Stomach (tissue), 4 donors: ENCODE measurements at regions not wholly inside any gene's neighbourhood (a gene's known extent, or its start where the extent isn't known, plus 50 kb on each side); places are given as distances from the start of the nearest gene placed in this dataset.

Source experiments
- EP300 ChIP-seq: sonication (generic); formaldehyde crosslinking; IDR thresholded peaks from one replicate; pipeline ENCODE4 v1.6.1; 2017; ENCODE audit warnings: antibody characterized with exemption
- POLR2A ChIP-seq, 4 donors: fragments of 450-650 bp; IDR thresholded peaks; one replicate each; pipeline ENCODE4 v1.6.1; 2016; ENCODE audit warnings: antibody characterized with exemption in 4 of 4, control low read depth in 2 of 4, mild to moderate bottlenecking in 1 of 4, moderate library complexity in 1 of 4
- POLR2AphosphoS5 ChIP-seq, 3 donors: sonication (generic); formaldehyde crosslinking; IDR thresholded peaks; one replicate each; pipeline ENCODE4 v1.6.1; 2016; ENCODE audit warnings: antibody characterized with exemption in 3 of 3
- TF ChIP-seq, protein P1 (sequence below), 7 experiments: fragments of 450-650 bp in 4 of 7; fragments of 200-600 bp in 3 of 7; sonication (generic) in 3 of 7; IDR thresholded peaks; one replicate each; pipeline ENCODE4 v1.5.1; 2016 to 2019; ENCODE audit warnings: antibody characterized with exemption in 7 of 7, control low read depth in 2 of 7, mild to moderate bottlenecking in 1 of 7

- TF ChIP-seq POLR2AphosphoS5 (IDR thresholded peaks at IDR 0.05) (no peak), POLR2A (IDR thresholded peaks at IDR 0.05) (no peak), EP300 (no peak)
- TF ChIP-seq, protein P1, sequence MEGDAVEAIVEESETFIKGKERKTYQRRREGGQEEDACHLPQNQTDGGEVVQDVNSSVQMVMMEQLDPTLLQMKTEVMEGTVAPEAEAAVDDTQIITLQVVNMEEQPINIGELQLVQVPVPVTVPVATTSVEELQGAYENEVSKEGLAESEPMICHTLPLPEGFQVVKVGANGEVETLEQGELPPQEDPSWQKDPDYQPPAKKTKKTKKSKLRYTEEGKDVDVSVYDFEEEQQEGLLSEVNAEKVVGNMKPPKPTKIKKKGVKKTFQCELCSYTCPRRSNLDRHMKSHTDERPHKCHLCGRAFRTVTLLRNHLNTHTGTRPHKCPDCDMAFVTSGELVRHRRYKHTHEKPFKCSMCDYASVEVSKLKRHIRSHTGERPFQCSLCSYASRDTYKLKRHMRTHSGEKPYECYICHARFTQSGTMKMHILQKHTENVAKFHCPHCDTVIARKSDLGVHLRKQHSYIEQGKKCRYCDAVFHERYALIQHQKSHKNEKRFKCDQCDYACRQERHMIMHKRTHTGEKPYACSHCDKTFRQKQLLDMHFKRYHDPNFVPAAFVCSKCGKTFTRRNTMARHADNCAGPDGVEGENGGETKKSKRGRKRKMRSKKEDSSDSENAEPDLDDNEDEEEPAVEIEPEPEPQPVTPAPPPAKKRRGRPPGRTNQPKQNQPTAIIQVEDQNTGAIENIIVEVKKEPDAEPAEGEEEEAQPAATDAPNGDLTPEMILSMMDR (IDR thresholded peaks at IDR 0.05) = no peak
Observed at GRCh38 chr16:5578980-5579379, 481.4 kb upstream of the EEF2KMT start.
